ENCODE measurements at regions not wholly inside any gene's neighbourhood (a gene's known extent, or its start where the extent isn't known, plus 50 kb on each side); places are given as distances from the start of the nearest gene placed in this dataset.
A peak's percentile ranks its signal among the peaks of the same experiment; 100 is the strongest.

- TF ChIP-seq ZFP91 (CRISPR knock-in tag; IDR thresholded peaks at IDR 0.05; ENCODE audit: borderline replicate concordance) (no peak), TFE3 (CRISPR knock-in tag; IDR thresholded peaks at IDR 0.05) (no peak), SCMH1 (CRISPR knock-in tag; IDR thresholded peaks at IDR 0.05; ENCODE audit: borderline replicate concordance) (no peak), SRSF9 (IDR thresholded peaks at IDR 0.05; ENCODE audit: borderline replicate concordance, insufficient read depth, low read depth, low read length, poor library complexity, severe bottlenecking) (no peak), ZNF609 (CRISPR knock-in tag; IDR thresholded peaks at IDR 0.05; ENCODE audit: borderline replicate concordance) (no peak), FOXA3 (CRISPR knock-in tag; IDR thresholded peaks at IDR 0.05) (peak; percentile 83), EZH2 (conservative IDR thresholded peaks at IDR 0.05; ENCODE audit: low read depth, low read length) (no peak), NFATC3 (CRISPR knock-in tag; IDR thresholded peaks at IDR 0.05) (no peak), AKAP8 (CRISPR knock-in tag; IDR thresholded peaks at IDR 0.05) (no peak), ZBTB14 (CRISPR knock-in tag; IDR thresholded peaks at IDR 0.05) (no peak), ZNF550 (CRISPR knock-in tag; IDR thresholded peaks at IDR 0.05; ENCODE audit: borderline replicate concordance) (no peak), THAP11 (CRISPR knock-in tag; IDR thresholded peaks at IDR 0.05) (no peak), EED (CRISPR knock-in tag; IDR thresholded peaks at IDR 0.05) (no peak), CC2D1A (CRISPR knock-in tag; IDR thresholded peaks at IDR 0.05) (no peak), ZNF691 (CRISPR knock-in tag; IDR thresholded peaks at IDR 0.05; ENCODE audit: borderline replicate concordance, low read depth) (no peak), ZNF670 (CRISPR knock-in tag; IDR thresholded peaks at IDR 0.05; ENCODE audit: borderline replicate concordance) (no peak), BCL6 (CRISPR knock-in tag; IDR thresholded peaks at IDR 0.05) (peak; percentile 72), ZNF557 (CRISPR knock-in tag; IDR thresholded peaks at IDR 0.05) (no peak), ZNF296 (CRISPR knock-in tag; conservative IDR thresholded peaks at IDR 0.05) (no peak), ZNF75D (CRISPR knock-in tag; IDR thresholded peaks at IDR 0.05; ENCODE audit: borderline replicate concordance) (no peak), MBNL3 (CRISPR knock-in tag; conservative IDR thresholded peaks at IDR 0.05) (no peak), NFE2L1 (CRISPR knock-in tag; IDR thresholded peaks at IDR 0.05; ENCODE audit: borderline replicate concordance) (no peak)
Measured at GRCh38 chr5:143683459-143683858, 128.5 kb upstream of the HMHB1 start (continued).

Data from HepG2 (cell line).